ENCODE measurements at regions not wholly inside any gene's neighbourhood (a gene's known extent, or its start where the extent isn't known, plus 50 kb on each side); places are given as distances from the start of the nearest gene placed in this dataset.

GRCh38 chr12:92349635-92350034 is 204.0 kb upstream of the BTG1 start:
- ChIA-PET POLR2A (no interaction called here), CTCF (no interaction called here)
- DNase-seq: no peak
- no peaks in the 10 kb centered on the region for H3K4me1 Mint-ChIP-seq (ENCODE audit: low read depth, unreplicated experiment)
- no TSS peak for BruUV-seq (replicated peaks)
- Histone ChIP-seq H3K4me1 (no peaks in the 10 kb centered on the region), H3K4me3 (ENCODE audit: low read depth, low read length) (no peak overlapping the region), H3K9me3 (no peaks in the 10 kb centered on the region), H3K27me3 (replicated peaks; ENCODE audit: control insufficient read depth, insufficient read depth, low read length) (no peaks in the 10 kb centered on the region), H3K36me3 (ENCODE audit: control insufficient read depth, insufficient read depth, low read length) (no peaks in the 10 kb centered on the region)
- no peak overlapping the region for H3K4me3 Mint-ChIP-seq (ENCODE audit: unreplicated experiment)
- no peaks in the 10 kb centered on the region for H3K9me3 Mint-ChIP-seq (ENCODE audit: unreplicated experiment)
- peaks cover 3% of the 10 kb centered on the region for H3K27me3 Mint-ChIP-seq (ENCODE audit: insufficient read depth, unreplicated experiment)
- intact Hi-C loops (cut with micrococcal nuclease; ENCODE audit: unreplicated experiment): no loop called here
- H3K36me3 Mint-ChIP-seq (ENCODE audit: insufficient read depth, unreplicated experiment): no peaks in the 10 kb centered on the region
- H3K27ac Mint-ChIP-seq (ENCODE audit: unreplicated experiment): no peak overlapping the region
- no peak for TF ChIP-seq CTCF (IDR thresholded peaks at IDR 0.05; ENCODE audit: insufficient read depth in 1 of 2, low read depth in 1 of 2, low read length in 1 of 2, severe bottlenecking in 1 of 2, unreplicated experiment in 1 of 2)

- Histone ChIP-seq H3K4me3 (ENCODE audit: low read depth, low read length) (no peak overlapping the region), H3K27me3 (replicated peaks; ENCODE audit: control insufficient read depth, insufficient read depth, low read length) (no peaks in the 10 kb centered on the region), H3K4me1 (no peaks in the 10 kb centered on the region), H3K36me3 (ENCODE audit: control insufficient read depth, insufficient read depth, low read length) (no peaks in the 10 kb centered on the region), H3K9me3 (no peaks in the 10 kb centered on the region)
- CTCF ChIA-PET: no interaction called here
- no peak for TF ChIP-seq CTCF (IDR thresholded peaks at IDR 0.05; ENCODE audit: insufficient read depth in 1 of 2, low read depth in 1 of 2, low read length in 1 of 2, severe bottlenecking in 1 of 2, unreplicated experiment in 1 of 2)
- no peak for DNase-seq
- H3K4me3 Mint-ChIP-seq (ENCODE audit: unreplicated experiment): no peak overlapping the region
- no peaks in the 10 kb centered on the region for H3K27me3 Mint-ChIP-seq (ENCODE audit: insufficient read depth, unreplicated experiment)
- no TSS peak for BruUV-seq (replicated peaks)
- H3K9me3 Mint-ChIP-seq (ENCODE audit: unreplicated experiment): no peaks in the 10 kb centered on the region
- POLR2A ChIA-PET: no interaction called here
- intact Hi-C loops (cut with micrococcal nuclease; ENCODE audit: unreplicated experiment): no loop called here
- no peaks in the 10 kb centered on the region for H3K36me3 Mint-ChIP-seq (ENCODE audit: insufficient read depth, unreplicated experiment)
- H3K27ac Mint-ChIP-seq (ENCODE audit: unreplicated experiment): no peak overlapping the region
- H3K4me1 Mint-ChIP-seq (ENCODE audit: low read depth, unreplicated experiment): peaks cover 6% of the 10 kb centered on the region
Measured at GRCh38 chr12:92342574-92342973, 196.9 kb upstream of the BTG1 start.

- Mint-ChIP-seq H3K4me3 (ENCODE audit: unreplicated experiment) (peak overlapping the region; percentile 2), H3K4me1 (ENCODE audit: low read depth, unreplicated experiment) (peaks cover 6% of the 10 kb centered on the region), H3K36me3 (ENCODE audit: insufficient read depth, unreplicated experiment) (no peaks in the 10 kb centered on the region), H3K27ac (ENCODE audit: unreplicated experiment) (no peak overlapping the region), H3K27me3 (ENCODE audit: insufficient read depth, unreplicated experiment) (no peaks in the 10 kb centered on the region), H3K9me3 (ENCODE audit: unreplicated experiment) (no peaks in the 10 kb centered on the region)
- CTCF ChIA-PET: no interaction called here
- no peak for TF ChIP-seq CTCF (IDR thresholded peaks at IDR 0.05; ENCODE audit: insufficient read depth in 1 of 2, low read depth in 1 of 2, low read length in 1 of 2, severe bottlenecking in 1 of 2, unreplicated experiment in 1 of 2)
- H3K4me3 ChIP-seq (ENCODE audit: low read depth, low read length): no peak overlapping the region
- no peaks in the 10 kb centered on the region for H3K36me3 ChIP-seq (ENCODE audit: control insufficient read depth, insufficient read depth, low read length)
- intact Hi-C loops (cut with micrococcal nuclease; ENCODE audit: unreplicated experiment): no loop called here
- no peaks in the 10 kb centered on the region for H3K4me1 ChIP-seq
- H3K27me3 ChIP-seq (replicated peaks; ENCODE audit: control insufficient read depth, insufficient read depth, low read length): no peaks in the 10 kb centered on the region
- POLR2A ChIA-PET: no interaction called here
- no TSS peak for BruUV-seq (replicated peaks)
- no peaks in the 10 kb centered on the region for H3K9me3 ChIP-seq
- no peak for DNase-seq
Measured at GRCh38 chr12:92341065-92341668, 195.5 kb upstream of the BTG1 start.

Measured in Caco-2 (cell line).